WI38 (cell line): ENCODE measurements at regions not wholly inside any gene's neighbourhood (a gene's known extent, or its start where the extent isn't known, plus 50 kb on each side); places are given as distances from the start of the nearest gene placed in this dataset.
"Not testable (repeated sequence)": the region's sequence is repeated elsewhere in the genome, so short reads cannot be mapped to it uniquely, and the experiment has no call there.

Experiments used
- H3K4me3 ChIP-seq: 2 replicates; pipeline ENCODE4 v1.5.1; 2011; ENCODE audit warnings: low read depth, mild to moderate bottlenecking, control low read depth, low read length
- TF ChIP-seq, protein P1 (sequence below): IDR thresholded peaks from 2 replicates; pipeline ENCODE4 v1.5.1; 2012; ENCODE audit warnings: low read depth, mild to moderate bottlenecking, control low read depth, low read length

DNA sequence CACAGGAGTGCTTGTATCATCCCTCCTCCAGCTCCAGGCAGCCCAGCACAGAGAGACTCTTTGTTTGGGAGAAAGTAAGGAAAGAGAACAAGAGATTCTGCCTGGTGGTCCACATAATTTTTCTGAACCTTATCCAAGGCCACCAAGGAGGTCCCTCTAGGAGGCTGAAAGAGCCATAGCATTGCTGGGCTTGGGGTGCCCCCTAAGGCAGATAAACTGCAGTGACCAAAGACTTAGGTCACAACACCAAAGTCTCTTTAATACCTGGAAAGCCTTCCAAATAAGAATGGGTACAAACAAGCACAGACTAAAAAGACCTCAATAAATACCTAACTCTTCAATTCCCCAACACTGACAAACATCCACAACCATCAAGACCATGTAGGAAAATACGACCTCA is 310.2 kb upstream of the PPP2R3A start:
- H3K4me3 ChIP-seq, result no peak overlapping the region
- TF ChIP-seq, protein P1, sequence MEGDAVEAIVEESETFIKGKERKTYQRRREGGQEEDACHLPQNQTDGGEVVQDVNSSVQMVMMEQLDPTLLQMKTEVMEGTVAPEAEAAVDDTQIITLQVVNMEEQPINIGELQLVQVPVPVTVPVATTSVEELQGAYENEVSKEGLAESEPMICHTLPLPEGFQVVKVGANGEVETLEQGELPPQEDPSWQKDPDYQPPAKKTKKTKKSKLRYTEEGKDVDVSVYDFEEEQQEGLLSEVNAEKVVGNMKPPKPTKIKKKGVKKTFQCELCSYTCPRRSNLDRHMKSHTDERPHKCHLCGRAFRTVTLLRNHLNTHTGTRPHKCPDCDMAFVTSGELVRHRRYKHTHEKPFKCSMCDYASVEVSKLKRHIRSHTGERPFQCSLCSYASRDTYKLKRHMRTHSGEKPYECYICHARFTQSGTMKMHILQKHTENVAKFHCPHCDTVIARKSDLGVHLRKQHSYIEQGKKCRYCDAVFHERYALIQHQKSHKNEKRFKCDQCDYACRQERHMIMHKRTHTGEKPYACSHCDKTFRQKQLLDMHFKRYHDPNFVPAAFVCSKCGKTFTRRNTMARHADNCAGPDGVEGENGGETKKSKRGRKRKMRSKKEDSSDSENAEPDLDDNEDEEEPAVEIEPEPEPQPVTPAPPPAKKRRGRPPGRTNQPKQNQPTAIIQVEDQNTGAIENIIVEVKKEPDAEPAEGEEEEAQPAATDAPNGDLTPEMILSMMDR, result no peak

DNA sequence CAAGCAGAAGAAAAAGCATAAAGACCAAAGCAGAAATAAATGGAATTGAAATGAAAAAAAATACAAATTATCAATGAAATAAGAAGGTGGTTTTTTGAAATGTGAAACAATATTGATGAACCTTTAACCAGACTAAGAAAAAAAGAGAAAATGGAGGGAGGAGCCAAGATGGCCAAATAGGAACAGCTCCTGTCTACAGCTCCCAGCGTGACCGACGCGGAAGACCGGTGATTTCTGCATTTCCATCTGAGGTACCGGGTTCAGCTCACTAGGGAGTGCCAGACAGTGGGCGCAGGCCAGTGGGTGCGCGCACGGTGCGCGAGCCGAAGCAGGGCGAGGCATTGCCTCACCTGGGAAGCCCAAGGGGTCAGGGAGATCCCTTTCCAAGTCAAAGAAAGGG is 307.1 kb upstream of the PPP2R3A start:
- not testable (repeated sequence) for H3K4me3 ChIP-seq

DNA sequence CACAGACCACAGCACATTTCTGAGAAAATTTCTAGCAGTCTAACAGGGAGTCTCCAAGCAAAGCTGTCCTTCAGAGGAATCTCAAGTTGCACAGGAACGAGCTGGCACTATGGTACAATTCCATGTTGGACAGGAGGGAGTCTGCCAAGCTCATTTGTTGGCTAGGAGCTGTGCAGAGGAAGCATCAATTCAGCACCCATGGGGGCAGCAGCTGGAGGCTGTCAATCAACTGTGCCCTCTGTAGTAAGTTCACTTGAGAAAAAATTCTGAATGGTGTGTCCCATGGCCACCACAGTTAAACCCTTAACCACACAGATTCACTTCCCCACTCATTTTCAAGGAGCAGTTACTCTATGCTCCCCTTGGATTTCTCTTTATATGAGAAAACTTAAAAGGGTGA is 298.5 kb upstream of the PPP2R3A start:
- TF ChIP-seq, protein P1, result no peak
- no peak overlapping the region for H3K4me3 ChIP-seq

DNA sequence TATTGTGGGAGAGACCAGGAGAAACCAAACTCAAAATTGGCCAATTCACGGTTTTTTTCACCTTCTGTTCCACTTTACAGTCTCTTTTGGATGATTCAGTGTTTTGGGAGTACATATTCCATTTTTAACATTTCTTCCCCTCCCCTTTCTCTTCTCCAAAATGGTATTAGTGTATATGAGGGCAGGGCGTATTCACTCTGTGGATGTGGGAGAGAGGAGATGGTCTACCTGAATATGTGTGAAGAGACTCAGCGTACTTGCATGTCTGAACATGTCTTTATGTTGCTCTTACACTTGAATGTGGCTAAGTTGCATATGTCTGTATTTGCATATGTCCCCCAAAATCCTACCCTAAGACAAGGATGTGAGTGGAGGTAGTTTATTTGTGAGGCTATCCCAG is 291.0 kb upstream of the PPP2R3A start:
- TF ChIP-seq, protein P1, result no peak
- no peak overlapping the region for H3K4me3 ChIP-seq

DNA sequence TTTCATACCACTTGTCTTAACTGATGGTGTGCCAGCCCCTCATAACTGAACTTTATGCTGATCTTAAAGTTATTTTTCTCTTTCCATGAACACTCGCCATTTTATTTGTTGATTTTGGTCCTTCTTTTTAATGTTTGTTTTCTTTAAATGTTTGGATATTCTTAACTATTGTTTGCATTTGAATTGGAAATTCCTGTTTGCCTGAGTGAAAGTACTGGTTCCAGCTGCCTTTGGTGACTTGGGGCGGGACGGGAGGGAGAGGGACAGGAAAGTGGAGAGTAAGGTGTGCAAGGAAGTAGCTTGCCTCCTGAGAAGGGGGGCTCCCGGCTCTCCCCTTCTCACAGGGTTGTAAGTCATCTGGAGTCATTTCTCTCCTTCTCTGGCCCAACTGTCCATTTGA is 287.1 kb upstream of the PPP2R3A start:
- TF ChIP-seq, protein P1, result no peak
- no peak overlapping the region for H3K4me3 ChIP-seq

DNA sequence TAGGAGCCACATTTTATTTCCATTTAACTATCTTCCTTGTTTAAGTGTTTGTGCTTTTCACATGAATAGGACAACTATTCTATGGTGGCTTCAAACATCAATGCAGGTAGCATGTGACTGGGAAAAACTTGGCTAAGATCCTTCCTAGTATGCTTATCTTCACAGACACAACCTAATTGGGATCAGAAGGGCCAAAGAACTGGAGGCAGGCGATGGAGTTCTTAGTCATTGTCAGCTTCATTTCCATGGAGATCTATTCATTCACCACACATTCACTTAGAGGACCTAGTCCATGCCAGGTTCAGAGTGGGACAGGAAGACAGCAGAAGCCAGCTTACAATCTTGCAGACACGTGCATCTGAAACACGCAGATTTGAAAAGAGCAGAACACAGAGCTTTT is 277.5 kb upstream of the PPP2R3A start:
- no peak overlapping the region for H3K4me3 ChIP-seq
- TF ChIP-seq, protein P1, result no peak

DNA sequence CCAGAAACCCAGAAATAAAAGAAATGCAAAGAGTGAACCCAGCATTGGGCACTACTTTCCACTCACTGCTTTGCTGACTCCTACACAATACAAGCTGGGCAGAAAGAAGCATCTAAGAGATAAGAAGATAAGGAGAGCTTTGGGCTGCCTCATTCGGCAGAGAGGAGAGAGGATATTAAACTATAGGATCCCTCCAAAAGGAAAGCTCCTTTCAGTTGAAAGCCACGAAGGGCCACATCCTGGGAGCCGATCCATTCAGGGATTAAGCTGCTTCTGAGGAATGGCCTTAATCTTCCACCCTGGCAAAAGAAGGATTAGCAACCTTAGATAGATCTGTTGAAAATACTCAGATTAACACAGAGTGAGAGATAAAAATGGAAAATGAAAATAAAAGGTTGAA is 274.9 kb upstream of the PPP2R3A start:
- TF ChIP-seq, protein P1, result no peak
- H3K4me3 ChIP-seq, result no peak overlapping the region

DNA sequence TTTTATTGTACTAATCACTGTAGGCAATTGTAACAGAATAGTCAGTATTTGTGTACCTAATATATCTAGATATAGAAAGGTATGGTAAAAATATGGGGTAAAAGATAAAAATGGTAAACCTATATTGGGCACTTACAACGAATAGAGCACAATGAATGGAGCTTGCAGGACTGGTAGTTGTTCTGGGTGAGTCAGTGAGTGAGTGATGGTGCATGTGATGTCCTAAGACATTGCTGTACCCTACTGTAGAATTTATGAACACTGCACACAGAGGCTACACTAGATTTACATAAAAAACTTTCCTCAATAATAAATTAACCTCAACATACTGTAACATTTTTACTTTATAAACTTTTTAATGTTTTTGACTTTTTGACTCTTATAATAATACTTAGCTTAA is 274.3 kb upstream of the PPP2R3A start:
- H3K4me3 ChIP-seq, result no peak overlapping the region
- TF ChIP-seq, protein P1, result no peak
